ENCODE measurements at regions not wholly inside any gene's neighbourhood (a gene's known extent, or its start where the extent isn't known, plus 50 kb on each side); places are given as distances from the start of the nearest gene placed in this dataset.

- DNase-seq (ENCODE audit: low read depth in 4 of 4, low spot score in 2 of 4): no peak
Observed at GRCh38 chr13:34886121-34886875, 55.8 kb upstream of the NBEA start.

- no peak for DNase-seq (ENCODE audit: low read depth in 4 of 4, low spot score in 2 of 4)
Observed at GRCh38 chr13:34886987-34887386, 55.1 kb upstream of the NBEA start.

Measured in left renal cortex interstitium (tissue), 4 donors.